ENCODE measurements at regions not wholly inside any gene's neighbourhood (a gene's known extent, or its start where the extent isn't known, plus 50 kb on each side); places are given as distances from the start of the nearest gene placed in this dataset.
"Not testable (repeated sequence)": the region's sequence is repeated elsewhere in the genome, so short reads cannot be mapped to it uniquely, and the experiment has no call there.

DNA sequence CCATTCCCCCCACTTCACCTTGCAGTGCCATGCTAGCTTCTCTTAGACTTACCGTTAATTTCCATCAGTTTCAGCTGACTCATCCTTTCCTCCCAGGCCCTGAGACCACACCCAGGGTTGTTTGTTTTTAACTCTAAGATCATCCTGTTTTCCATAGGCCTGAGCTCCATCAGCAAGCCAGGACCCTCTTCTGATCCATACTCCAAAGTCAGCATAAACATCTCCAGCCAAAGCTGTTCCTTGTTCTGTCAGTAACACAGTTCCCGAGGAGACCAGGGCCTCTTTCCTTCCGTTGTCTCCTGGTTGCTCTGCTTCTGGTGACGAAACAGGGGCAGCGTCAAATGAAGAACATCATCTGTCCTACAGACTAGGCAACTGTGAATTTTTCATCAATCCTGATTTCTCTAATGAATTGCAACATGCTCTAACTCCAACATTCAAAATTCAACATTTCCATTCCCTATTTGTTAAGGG is 83.8 kb upstream of the HNF1B start:
- no peak for DNase-seq (ENCODE audit: low spot score)

DNA sequence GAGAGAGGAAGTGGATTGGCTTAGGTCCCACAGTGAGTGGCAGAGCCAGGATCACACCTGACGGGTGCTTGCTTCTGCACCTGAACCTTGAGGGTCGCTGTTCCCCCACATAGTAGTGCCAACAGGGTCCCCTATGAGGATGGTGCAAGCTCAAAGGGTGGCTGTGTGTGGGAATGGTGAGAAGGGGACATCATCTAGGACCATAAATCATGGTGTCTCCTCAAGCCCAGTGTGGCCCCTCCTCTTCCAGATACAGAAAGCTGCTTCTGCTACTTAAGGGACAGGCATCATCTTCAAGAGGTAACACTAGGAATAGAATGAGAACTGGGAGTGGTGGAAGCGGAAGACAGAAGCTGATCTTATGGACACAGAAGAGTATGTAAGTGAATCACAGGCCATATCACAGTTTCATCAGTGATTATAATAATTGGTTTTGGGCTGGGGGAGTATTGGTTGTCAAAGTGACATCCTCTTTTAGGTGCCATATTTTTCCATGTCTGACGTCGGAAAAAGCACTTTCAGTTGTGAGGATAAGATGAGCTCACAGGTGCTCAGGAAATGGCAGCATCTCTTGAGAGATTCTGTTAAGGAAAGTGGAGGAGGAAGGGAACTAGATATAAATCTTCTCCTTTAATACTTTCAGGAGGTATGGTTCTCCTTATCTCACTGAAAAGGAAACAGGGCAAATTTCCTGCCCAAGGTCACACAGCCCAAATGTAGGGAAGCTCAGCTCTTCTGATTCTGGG is 83.2 kb upstream of the HNF1B start:
- DNase-seq (ENCODE audit: low spot score) = no peak

DNA sequence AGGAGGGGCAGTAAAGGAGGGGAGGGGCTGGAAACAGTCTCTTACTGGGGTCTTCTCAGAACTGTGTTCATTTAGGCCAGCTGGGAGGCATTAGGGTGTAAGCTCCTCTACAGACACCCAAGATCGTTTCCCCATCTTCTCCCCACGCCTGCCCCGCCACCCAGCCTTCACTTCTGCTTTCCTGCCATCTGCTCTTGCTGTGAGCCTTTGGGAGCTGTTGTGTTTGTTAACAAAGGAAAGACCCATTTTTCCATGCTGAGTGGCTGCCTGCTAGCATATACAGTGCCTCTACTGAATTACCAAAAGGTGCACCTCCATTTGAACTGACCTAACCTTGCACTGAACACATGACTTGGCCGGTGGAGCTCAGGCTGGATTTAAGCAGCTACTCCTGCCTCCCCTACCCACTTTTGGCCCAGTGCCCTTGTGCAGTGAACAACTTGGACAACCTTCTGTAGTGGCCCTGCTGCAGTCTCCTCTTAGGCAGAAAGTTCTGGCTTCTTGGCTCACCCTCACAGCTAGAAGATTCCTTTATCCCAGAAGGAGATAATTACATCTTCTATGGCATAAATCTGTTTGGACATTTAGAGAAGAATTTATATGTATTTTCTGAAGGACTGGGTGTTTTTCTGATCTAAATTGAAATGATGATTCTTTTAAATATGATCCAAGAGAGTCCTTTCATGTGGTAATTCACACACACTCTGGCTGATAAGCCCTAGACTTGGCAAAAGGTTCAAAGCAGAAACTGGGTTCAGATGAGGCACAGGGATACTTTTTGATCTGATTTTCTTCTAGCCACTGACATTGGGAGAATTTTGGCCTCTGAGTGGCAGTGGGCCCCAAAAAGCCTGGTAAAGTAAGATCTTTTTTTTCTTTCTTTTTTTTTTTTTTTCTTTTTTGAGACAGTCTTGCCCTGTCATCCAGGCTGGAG is 81.9 kb upstream of the HNF1B start:
- no peak for DNase-seq (ENCODE audit: low spot score)

DNA sequence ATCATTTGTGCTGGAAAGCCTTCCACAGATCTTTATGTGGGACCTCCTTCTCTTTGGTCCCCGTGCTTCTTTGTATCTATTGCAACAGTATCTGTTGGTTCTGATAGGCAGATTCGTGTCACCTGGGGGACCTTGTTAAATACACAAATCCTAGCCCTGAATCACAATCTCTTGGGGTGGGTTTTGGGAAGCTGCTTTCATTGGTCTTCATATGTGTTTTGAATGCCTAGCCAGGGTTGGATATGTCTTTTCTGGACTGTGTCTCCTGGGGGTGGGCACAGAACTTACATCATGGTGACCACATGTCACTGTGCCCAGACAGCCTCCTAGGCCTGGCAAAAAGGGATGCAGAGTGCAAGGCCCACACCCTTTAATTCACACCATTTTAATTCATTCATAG is 81.0 kb upstream of the HNF1B start:
- DNase-seq (ENCODE audit: low spot score) = no peak

DNA sequence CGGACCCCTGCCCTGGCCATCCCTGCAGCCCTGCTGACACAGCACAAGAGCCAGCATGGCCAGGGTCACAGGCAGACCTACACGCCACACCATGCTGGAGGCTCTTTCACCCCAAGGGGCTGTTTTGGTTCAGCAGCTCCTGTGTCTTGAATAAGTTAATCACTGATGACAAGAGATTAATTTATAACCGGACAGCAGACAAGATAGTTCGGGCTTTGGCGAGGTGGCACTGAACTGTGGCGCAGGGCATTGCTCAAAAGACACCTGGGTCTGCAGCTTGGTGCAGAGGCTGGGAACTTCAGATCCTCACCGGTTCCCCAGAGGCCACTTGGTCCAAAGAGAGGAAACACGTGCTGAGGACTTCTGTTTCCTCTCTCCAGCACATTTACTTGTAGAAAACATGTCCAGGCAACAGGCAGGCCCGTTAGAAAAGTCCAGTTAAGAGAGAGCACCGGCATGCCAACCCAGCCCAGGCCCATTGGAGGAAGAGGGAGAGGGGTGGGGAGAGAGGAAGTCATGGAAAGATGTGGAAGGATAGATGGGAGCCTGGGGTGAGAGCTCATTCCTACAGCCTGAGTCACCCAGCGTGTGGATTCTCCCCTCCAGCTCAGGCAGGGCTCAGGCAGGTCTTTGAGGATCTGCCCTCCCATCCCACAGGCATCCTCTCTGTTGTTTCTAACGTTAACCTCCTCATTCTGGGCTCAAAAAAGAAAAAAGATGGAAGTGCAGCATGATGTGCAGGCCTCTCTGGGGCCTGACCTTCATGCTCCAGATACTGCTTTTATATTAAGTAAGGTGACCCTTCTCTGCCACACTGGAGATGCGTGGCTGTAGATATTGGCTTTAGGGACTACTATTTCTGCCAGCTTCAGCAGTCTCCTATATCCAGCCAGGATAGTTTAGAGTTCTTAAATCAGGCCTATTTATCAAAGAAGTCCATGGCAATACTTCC is 80.0 kb upstream of the HNF1B start:
- no peak for DNase-seq (ENCODE audit: low spot score)

DNA sequence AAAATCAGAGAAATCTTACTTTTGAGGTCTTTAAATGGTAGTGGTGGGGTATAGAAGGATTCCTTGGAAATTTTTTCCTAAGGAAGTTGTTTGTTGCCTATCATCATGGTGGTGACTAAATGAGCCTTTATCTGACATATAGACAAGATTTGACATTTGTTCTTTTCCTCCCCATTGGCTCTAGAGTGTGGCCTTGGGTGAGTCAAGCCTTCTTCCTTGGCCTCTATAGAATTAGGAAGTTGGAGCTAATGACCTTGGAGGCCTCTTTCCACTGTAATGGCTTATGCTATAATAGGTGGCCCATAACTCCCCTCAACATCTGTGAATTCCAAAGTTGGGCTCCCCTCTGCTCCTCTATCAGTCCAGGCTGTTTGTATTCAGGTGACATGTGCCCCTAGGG is 79.1 kb upstream of the HNF1B start:
- DNase-seq (ENCODE audit: low spot score) = no peak

DNA sequence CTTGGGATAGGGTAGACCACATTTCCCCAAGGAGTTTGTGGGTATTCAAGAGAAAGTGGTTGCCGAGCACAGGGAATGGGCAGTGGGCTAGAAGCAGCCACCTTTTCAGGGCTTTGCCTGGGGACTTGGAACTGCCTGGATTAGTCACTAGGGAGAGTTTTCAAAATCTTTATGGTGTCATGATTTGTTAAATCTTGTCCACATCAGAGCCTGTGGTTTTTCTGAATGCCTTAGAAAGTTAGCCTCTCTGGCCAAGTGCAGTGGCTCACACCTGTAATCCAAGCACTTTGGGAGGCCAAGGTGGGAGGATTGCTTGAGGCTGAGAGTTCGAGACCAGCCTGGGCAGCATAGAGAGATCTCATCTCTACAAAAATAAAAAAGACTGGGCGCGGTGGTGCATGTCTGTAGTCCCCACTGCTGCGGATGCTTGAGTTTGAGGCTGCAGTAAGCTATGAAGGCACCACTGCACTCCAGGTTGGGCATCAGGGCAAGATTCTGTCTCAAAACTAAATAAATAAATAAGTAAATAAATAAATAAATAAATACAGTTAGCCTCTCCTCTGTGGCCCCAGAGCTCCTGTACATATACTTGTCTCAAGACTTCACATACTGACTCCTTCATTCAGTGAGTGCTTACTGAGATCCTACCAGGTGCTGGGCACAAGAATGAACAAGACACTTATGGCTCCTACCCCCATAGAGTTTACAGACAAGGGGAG is 76.3 kb upstream of the HNF1B start:
- no peak for DNase-seq (ENCODE audit: low spot score)

DNA sequence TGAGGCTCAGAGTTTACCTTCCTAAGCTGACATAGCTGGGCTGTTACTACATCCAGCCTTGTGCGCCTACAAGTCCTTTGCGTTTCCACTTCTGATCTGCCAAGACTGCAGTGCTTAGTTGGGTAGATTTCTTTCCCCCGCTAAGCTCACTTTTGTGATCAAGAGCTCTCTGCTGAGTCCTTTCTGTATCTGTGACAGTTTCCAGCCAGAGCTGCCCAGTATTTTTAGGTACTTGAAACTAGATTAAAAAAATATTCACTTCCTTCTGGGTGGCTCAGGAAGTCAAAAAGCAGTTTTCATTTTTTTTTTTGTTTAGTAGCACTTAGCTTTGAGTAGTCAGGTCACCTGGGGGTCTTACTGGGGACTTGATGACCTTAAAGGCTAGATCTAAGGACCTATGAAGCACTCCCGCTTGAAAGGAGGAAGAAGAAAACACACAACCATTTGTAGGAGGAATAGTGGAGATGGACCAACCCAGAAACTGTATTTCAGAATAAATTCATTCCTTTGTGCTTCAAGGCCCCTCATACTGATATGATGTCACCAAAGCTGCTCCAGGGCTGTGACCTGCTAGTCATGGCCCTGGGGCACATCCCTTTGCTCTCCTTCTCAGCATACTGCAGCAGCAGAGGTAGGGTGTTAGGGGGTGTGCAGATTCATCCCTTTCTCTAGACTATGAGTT is 75.6 kb upstream of the HNF1B start:
- no peak for DNase-seq (ENCODE audit: low spot score)

DNA sequence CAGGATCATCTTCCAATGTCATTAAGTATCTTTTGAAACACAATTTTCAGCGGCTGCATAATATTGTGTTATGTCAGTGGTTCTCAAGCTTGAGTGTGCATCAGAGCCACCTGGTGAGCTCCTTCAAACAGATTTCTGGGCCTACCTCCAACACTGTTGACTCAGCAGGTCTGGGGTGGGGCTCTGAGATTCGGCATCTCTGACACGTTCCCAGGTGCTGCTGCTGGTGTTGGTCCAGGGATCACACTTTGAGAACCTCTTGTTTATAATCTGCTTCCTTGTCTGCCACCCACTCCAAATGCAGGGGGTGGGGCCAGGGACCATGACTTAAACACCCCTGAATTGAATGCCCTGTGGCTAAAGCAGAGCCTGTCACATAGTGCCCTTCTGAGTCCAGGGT is 73.8 kb upstream of the HNF1B start:
- no peak for DNase-seq (ENCODE audit: low spot score)

DNA sequence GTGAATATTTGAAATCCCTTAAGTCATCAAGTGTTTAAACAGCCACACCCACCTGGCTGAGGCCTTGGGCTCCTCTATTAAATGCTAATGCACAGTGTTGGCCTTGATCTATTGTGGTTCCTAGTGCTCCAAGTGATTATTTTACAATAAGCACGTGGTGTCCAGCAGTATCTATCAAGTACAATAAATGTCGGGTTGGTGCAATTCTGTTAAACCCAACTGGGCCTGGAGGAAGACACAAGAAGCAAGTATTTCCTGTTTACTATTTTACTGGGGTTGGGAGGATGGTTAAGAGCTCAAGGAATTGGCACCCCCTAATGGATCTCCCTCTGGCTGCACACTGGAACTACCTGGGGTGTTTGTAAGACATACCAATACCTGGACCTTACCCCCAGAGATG is 72.1 kb upstream of the HNF1B start:
- DNase-seq (ENCODE audit: low spot score) = no peak

DNA sequence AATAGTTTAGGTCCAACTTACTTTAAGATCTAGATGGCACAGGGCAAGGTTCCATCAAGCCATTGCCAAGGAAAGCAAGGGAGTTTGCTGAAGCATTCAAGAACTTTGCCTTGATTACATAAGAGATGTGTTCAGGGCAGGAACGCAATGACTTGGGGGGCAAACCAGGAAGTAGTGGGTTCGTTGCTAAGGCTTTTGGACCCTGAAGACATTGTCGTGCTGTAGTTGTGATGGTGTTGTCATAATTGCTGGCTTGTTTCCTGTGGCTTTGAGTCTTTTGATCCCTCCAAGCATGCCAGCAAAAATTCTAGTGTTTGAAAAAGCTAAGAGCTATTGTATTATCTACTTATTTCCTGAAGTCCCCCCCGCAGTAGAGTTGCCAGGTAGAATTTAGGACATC is 70.7 kb upstream of the HNF1B start:
- no peak for DNase-seq (ENCODE audit: low spot score)

DNA sequence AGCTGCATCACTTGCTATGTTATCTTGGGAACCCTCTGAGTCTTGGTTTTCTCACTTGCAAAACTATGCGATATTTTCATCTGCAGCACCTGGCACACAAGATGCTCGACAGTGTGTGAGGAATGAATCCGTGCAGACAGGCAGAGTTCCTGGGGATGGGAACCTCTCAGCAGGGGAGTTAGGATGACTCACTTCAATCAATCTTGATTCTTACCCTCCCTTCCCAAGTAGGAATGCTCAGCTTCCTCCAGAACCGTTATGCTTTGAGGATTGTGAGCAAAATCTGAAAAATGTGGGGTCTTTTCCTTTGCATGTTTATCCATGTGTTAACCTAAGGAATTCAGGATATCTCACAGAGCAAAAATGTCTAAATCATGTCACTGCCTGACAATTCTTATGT is 68.9 kb upstream of the HNF1B start:
- DNase-seq (ENCODE audit: low spot score) = no peak

DNA sequence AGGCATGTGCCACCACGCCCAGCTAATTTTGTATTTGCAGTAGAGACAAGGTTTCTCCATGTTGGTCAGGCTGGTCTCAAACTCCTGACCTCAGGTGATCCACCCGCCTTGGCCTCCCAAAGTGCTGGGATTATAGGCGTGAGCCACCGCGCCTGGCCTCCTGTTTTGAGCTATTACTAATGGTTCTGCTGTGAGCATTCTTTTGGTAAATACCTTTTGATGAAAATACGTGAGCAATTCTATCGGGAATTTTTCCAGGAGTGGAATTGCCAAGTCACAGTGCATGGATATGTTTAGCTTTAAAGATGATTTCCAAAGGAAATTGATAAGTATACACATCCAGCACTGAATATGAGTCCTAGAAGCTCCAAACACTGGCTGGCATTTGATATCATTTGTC is 64.0 kb upstream of the HNF1B start:
- not testable (repeated sequence) for DNase-seq (ENCODE audit: low spot score)

DNA sequence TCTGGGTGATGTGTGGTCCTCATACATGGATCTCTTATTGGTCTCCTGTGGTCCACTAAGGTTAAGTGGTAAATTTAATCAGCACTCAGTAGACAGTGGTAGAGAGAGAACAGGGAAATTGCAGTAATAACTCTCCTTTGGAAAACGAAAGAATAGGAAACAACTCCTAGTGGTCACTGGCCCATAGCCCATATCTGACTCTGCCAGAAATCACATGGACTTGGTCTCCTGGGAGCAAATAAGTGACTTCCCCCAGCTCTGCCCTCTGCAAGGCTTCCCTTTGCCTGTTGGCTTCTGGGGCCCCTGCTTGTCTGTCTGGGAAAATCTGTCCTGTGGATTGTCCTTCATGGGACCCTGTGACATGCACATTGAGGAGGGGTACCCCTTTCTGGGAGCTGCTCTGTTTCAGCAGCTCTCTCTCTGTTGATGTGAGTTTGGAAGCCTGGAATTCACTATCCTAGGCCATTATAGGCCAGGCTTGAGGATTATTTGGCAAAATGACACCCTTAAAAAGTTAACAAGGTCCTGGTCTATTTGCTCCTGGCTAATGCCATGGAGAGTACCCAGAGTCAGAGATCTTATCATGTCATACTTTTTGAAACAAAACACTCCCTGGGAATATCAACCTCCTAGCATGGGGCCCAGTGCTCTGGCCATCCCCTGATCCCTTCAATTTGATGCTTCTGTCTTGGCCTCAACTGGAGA is 58.0 kb upstream of the HNF1B start:
- DNase-seq (ENCODE audit: low spot score) = no peak

DNA sequence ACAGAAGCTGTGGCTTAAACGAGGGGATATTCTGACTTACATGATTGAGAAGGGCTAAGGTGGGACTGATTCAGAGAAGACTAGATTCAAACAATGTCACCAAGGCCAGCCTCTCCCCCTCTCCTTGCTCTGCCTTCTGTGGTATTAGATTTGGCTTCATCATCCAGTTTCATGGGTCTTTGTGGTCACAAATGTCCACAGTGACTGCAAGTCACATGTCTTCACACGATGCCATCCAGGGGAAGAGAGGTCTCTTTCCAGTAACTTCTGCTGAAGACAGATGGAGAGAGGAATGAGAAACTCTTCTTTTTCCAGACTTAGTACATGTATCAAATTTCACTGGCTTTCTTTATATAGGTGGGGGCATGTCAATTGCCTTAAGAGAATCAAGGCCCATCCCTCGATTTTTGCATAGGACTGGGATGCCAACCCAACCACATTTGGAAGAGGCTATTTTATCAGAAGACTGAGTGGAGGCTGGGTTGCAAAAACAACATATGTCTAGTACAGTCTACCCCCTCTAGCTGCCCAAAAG is 57.3 kb upstream of the HNF1B start:
- no peak for DNase-seq (ENCODE audit: low spot score)

DNA sequence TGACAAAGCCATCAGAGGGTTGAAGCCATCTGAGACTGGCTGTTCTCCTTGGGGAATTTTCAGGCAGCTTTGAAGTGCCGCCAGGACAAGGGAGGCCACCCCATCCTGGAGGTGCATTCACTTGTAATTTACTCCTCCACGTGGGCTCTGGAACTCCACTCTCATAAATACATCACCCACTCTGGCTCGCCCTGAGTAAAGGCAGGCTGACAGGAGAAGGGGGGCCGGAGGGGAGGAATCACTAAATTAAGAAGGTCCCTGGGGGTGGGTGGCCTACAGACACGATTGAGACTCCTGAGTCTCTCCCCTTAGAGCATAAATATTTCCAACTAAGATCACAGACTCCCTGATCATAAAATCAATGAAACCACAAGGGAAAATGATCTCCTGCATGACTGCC is 56.3 kb upstream of the HNF1B start:
- DNase-seq (ENCODE audit: low spot score) = no peak

DNA sequence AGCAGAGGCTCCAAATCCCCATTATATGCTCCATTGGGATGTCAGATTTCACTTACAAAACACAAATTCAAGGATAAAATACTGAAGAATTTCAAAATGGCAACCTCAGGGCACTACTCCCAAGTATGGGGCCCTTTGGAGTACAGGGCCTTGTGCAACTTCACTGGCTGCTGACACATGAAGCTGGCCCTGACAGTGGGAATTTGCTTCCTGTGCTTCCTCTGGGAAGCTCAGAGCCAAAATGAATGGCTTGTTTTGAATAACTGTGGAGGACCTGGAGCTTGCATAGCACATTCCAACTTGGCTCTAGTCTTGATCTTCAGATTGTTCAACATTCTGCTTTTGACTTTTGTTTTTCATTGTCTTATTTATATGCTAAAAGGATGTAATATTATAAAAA is 52.3 kb upstream of the HNF1B start:
- no peak for DNase-seq (ENCODE audit: low spot score)

DNA sequence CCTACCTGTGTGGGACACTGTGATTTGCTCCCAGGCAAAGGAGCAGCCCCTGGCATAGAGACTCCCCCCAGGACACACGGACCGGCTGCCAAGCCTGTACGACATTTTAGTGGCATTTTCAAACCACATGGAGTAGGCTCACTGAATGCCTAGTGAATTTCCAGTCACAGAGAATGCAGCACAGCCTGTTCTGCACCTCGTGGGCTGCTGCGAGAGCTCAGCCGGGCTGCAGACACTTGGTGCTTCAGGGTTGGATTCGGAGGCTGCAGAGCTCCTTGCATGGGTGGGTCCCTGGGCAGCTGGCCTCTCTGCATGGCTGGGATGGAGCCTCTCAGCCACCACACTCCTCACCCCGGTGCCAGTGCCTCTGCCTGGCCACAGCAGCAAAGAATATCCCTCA is 51.2 kb upstream of the HNF1B start:
- DNase-seq (ENCODE audit: low spot score) = no peak

Data from CD4-positive, alpha-beta T cell treated with Interleukin-6 at 100 ng/mL for 8 hours (primary cell).